ENCODE measurements at regions not wholly inside any gene's neighbourhood (a gene's known extent, or its start where the extent isn't known, plus 50 kb on each side); places are given as distances from the start of the nearest gene placed in this dataset.

- DNase-seq: no peak
Measured at GRCh38 chrX:147847999-147848398, 63.7 kb upstream of the FMR1 start.

- no peak for DNase-seq
Measured at GRCh38 chrX:147848543-147849443, 62.9 kb upstream of the FMR1 start.

- no peak for DNase-seq
Measured at GRCh38 chrX:147850875-147851274, 60.8 kb upstream of the FMR1 start.

- DNase-seq: no peak
Measured at GRCh38 chrX:147853701-147854100, 58.0 kb upstream of the FMR1 start.

- DNase-seq: no peak
Measured at GRCh38 chrX:147859666-147860065, 52.1 kb upstream of the FMR1 start.
